ENCODE measurements at regions not wholly inside any gene's neighbourhood (a gene's known extent, or its start where the extent isn't known, plus 50 kb on each side); places are given as distances from the start of the nearest gene placed in this dataset.

GRCh38 chr10:1968257-1969033, 231.1 kb upstream of the ADARB2 start:
- FAIRE-seq, result no peak

- no peak for FAIRE-seq
Measured at GRCh38 chr10:1966712-1967376, 229.5 kb upstream of the ADARB2 start.

- no peak for FAIRE-seq
Measured at GRCh38 chr10:1964476-1964875, 227.2 kb upstream of the ADARB2 start.

DNA sequence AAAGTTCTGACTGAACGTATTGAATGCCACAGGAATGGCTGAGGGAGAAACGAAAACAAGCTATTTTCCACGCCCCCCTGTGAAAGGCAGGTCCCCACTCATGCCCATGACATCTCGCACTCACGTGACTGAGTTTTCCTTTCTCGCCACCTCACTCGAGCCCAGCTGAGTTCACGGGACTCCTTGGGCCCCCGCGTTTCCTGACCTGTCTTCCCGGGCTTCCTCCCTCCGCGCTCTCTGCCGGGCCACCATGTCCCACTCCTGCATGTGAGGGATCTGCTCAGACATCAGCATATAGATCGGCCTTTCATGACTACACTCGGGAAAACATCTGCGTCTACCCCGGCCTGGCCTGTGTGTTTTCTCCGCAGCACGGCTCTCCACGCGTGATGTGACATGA, 226.0 kb upstream of the ADARB2 start:
- FAIRE-seq, result no peak

DNA sequence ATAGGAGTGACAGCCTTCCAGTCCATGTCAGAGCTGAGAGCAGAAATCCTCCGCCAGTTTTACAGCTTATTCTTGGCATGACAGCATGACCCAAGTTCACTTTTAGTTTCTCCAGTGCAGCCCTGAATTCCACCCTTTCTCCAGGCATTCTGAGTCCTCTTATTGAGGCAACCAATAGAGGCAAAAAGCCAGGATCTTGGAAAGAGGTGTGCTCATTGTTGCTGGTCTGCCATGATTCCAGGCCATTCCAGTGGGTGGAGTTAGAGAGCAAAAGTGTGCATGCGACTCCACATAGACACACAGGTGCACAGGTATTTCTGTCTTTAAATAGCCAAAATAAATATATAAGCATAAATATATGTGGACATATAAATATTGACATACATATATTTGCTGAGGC, 224.7 kb upstream of the ADARB2 start:
- no peak for FAIRE-seq

DNA sequence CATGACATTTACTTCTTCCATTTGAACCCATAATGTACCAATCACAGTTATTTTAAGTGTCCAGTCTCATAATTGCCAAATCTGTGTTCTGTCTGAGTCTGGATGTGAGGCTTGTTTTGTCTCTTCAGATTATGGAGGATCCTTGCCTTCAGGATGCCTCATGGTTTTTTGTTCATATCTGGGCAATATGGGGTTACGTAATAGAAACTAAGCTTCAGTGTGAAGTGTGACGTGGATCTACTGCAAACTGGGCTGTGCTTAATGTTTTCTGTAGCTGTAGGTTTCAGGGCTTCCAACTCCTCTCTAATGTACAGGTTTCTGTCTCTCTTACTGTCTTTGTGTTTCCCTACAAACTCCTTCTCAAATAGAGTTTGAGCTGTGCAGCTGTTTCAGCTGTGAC, 223.7 kb upstream of the ADARB2 start:
- no peak for FAIRE-seq

DNA sequence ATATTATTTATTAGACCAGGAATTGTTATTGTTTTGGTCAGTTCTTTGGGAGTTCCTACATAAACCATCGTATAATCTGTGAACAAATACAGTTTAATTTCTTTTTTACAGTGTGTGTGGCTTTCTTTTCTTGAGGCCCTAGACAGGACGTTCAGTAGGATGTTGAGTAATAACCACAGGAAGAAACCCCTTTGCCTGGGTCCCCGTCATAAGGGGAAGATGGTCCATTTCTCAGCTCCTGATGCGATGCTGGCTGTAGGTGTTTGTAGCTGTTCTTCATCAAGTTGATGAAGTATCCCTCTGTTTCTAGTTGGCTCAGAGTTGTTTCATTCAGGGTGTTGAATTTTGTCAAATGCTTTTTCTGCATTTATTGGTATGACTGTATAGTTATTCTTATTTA, 219.7 kb upstream of the ADARB2 start:
- FAIRE-seq, result no peak

DNA sequence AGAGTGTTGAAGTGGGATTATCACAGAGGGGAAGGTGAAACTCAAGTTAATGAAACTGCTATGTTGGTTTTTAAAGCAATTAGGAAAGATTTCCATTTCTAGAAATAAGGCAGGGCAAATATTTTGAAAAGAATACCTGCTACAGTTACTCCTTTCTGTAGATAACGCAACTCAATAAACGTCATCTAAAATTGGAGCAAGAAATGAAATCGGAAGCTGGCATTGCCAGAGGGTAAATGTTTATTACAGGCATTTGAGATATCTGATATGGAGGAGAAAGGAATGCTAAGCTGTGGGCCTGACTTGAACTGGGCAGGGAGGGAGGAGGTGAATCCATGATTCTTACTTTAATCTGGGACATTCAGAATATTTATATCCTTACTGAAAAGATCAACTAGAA, 217.0 kb upstream of the ADARB2 start:
- no peak for FAIRE-seq

GRCh38 chr10:1952126-1953095, 215.1 kb upstream of the ADARB2 start:
- no peak for FAIRE-seq

DNA sequence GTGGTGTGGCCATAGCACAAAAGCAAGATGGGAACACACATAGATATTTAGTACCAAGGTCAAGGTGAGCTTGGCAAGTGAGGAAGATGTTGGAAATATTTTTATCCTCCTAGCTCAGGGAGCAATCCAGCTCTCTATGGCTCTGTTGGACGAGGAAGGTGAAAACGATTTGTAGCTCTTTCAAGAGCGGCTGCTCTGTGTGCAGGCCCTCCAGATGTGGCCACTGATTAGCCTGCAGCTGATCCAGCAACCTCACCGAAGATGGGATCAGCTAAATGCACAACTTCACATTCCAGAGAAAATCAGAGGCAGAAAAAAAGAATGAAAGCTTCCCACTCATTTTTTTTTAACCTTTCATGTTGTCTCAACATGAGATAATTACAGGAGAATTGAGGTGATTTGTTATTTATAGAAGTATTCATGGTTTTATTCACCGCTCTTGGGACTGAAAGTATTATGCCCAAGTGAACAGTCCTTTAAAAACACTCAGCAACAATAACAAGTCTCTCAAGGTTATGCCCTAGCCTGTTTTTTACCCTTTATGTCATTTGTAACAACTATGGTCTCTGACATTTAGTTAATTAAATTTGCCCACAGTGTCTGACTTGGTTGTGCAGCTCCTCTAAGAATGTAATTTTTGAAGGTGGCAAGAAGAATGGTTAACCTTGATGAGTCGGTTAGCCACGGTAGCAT, 213.6 kb upstream of the ADARB2 start:
- FAIRE-seq, result no peak

DNA sequence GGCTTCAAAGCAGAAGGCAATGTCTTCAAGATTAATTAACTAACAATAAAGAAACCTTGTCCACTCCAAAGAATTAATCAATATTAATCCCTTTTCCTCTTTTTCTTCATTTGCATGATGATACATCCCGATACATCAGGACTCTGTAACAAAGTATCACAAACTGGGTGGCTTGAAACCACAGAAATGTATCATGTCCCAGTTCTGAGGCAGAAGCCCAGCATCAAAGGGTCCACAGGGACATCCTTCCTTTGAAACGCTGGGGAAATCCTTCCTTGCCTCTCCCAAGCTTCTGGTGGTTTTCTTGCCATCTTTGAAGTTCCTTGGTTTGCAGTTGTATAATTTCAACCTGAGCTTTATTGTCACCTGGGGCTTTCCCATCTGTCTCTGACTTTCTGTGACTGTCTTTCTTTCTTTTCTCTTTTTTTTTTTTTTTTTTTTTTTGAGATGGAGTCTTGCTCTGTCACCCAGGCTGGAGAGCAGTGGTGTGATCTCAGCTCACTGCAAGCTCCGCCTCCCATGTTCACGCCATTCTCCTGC, 210.2 kb upstream of the ADARB2 start:
- no peak for FAIRE-seq

- no peak for FAIRE-seq
Measured at GRCh38 chr10:1944487-1944886, 207.2 kb upstream of the ADARB2 start.

DNA sequence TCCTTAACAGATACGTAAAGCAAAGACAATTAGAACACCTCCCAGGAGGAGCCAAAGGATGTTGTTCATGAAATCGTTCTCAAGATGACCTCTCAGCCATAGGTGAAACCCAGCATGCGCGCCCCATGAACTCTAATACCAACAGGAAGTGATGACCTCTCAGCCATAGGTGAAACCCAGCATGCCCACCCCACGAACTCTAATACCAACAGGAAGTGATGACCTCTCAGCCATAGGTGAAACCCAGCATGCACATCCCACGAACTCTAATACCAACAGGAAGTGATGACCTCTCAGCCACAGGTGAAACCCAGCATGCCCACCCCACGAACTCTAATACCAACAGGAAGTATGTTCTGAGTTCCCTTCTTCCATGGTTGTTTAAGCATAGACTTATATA, 205.2 kb upstream of the ADARB2 start:
- no peak for FAIRE-seq

DNA sequence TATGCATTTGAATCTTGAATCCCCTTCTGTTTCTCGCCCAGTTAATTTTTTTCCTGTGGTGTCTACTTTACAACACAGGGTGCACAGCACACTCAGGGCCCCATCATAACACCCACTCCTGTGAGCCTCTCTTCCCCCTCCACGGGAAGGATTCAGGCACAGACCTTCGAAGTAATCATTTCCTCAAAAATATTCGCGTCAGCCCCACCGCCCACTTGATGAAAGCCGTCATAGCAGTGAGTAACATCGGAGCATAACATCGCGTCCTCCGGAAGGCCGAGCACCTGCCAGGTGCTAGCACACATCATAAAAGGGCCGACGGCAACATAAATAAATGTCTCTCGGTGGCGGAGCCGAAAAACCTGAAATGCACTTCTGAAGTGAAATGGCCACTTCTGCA, 201.7 kb upstream of the ADARB2 start:
- FAIRE-seq, result no peak

DNA sequence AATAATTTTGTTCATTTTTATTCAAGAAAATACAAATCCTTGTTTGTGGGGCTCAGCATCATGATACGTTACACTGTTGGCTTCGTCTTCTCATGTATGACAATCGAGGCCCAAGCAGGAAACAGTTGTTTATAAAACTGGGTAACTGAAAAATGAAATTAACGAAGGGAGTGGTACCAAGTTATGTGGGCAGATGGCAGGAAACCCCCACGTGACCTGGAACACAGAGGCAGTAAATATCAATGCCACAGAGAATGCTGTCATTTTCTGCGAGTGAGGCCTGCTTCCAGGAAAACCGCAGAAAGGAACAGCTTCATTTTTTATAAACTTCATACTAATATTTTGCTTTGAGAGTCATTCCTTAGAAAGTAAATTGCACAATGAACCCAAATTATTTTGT, 201.0 kb upstream of the ADARB2 start:
- FAIRE-seq, result no peak

- no peak for FAIRE-seq
Measured at GRCh38 chr10:1935912-1936311, 198.6 kb upstream of the ADARB2 start.

- FAIRE-seq, result no peak
Measured at GRCh38 chr10:1933215-1933614, 195.9 kb upstream of the ADARB2 start.

DNA sequence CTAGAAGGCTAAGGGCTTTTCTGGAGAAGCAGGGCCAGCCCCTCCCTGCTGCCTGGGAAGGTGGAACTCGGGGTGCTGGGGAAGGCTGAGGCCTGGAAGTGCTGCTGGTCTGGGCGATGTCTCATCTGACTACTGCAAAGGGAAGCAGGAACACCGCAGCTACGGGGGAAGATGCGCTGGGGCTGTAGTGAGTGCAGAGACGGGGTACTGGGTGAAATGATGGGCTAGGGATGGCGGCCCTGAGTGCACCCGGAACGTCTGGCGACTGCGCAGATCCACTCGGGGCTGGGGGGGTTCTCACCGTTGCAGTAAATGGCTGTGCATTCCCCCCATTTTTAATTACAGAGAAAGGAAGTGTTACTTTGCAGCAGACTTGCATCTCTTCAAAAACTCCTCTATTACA, 195.4 kb upstream of the ADARB2 start:
- FAIRE-seq, result no peak

DNA sequence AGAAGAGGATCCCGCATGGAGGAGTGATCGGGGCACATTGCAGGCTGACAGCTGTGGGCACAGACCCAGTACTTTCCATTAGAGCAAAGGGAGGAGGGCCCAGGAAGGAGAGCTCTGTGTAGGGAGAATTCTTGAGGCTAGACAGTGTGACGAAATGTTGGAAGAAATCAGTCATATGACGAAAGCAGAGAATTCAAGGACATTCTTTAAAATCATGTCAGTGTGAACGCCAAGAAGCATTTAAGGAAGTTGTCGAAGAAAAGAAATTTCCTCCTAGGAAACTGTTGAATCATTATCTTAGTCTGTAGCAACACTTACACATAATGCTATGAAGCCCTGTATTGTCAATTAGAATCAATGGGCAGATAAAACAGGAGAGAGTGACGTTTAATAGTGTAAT, 191.3 kb upstream of the ADARB2 start:
- FAIRE-seq, result no peak

DNA sequence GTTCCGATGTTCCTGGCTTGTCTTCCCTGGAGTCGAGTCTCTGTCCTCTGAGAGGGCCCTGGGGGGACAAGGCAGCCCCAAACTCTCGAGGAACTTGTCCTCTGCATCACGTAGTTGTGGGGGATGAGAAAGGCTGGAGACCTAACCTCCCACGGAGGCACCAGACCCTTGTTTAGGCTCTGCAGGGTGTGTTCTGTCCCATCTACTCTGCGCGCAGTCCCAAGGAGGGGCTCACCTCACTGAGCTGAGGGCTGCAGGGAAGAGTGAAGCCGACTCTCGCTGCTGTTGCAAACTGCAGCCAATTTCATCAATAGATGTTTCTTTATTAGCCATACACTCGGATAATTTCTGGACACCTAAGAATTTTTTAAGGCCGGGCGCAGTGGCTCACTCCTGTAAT, 186.7 kb upstream of the ADARB2 start:
- no peak for FAIRE-seq

DNA sequence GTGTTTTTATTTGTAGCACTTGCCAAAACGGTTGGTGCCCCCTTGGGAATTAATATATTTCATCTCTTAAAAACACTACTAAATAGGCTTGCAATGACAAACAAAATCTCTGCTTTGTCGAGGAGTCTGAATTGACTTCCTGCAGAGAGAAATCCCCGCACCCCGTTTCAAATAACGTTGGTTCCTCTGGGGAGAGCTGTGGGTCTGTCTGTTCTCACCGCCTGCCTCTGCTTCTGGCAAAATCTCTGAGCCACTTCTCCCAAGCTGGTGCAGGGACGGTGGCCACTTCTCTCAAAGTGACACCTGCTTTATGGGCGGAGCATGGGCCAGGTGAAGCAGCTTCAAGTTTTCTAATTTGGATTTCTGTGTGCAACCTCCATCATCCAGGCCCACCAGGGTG, 186.3 kb upstream of the ADARB2 start:
- FAIRE-seq, result no peak

GRCh38 chr10:1920941-1921340, 183.6 kb upstream of the ADARB2 start:
- FAIRE-seq, result no peak

DNA sequence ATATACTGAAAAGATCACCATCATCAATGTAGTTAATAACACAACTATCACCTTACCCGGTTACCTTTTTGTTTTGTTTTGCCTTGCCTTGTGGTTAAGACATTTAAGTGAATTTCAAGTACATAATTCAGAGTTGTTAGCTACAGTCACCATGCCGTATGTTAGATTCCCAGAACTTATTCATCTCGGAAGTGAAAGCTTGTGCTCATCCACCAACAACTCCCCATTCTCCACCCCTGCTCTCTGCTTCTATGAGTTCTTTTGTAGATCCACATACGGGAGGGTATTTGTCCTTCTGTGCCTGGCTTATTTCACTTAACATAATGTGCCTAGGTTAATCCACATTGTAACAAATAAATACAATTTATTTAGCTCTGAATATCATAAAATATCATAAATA, 182.8 kb upstream of the ADARB2 start:
- no peak for FAIRE-seq

All from A204.1 (cell line).